ENCODE measurements at regions not wholly inside any gene's neighbourhood (a gene's known extent, or its start where the extent isn't known, plus 50 kb on each side); places are given as distances from the start of the nearest gene placed in this dataset.
A peak's percentile ranks its signal among the peaks of the same experiment; 100 is the strongest.

GRCh38 chr14:59116984-59117415 is 71.5 kb upstream of the DAAM1 start:
- TF ChIP-seq CTCF (IDR thresholded peaks at IDR 0.05) (no peak), RAD21 (IDR thresholded peaks at IDR 0.05; ENCODE audit: low read length) (no peak), JUND (IDR thresholded peaks at IDR 0.05) (peak; percentile 26; the same call in 1 of the 2 replicates), NRF1 (IDR thresholded peaks at IDR 0.05; ENCODE audit: low read depth, low read length) (no peak), RCOR1 (IDR thresholded peaks at IDR 0.05; ENCODE audit: low read length) (no peak), REST (IDR thresholded peaks at IDR 0.05; ENCODE audit: low read depth, low read length) (no peak), MEF2A (IDR thresholded peaks at IDR 0.05; ENCODE audit: borderline replicate concordance, low read depth) (no peak)
